ENCODE measurements at regions not wholly inside any gene's neighbourhood (a gene's known extent, or its start where the extent isn't known, plus 50 kb on each side); places are given as distances from the start of the nearest gene placed in this dataset.
"Not testable (repeated sequence)": the region's sequence is repeated elsewhere in the genome, so short reads cannot be mapped to it uniquely, and the experiment has no call there.

DNA sequence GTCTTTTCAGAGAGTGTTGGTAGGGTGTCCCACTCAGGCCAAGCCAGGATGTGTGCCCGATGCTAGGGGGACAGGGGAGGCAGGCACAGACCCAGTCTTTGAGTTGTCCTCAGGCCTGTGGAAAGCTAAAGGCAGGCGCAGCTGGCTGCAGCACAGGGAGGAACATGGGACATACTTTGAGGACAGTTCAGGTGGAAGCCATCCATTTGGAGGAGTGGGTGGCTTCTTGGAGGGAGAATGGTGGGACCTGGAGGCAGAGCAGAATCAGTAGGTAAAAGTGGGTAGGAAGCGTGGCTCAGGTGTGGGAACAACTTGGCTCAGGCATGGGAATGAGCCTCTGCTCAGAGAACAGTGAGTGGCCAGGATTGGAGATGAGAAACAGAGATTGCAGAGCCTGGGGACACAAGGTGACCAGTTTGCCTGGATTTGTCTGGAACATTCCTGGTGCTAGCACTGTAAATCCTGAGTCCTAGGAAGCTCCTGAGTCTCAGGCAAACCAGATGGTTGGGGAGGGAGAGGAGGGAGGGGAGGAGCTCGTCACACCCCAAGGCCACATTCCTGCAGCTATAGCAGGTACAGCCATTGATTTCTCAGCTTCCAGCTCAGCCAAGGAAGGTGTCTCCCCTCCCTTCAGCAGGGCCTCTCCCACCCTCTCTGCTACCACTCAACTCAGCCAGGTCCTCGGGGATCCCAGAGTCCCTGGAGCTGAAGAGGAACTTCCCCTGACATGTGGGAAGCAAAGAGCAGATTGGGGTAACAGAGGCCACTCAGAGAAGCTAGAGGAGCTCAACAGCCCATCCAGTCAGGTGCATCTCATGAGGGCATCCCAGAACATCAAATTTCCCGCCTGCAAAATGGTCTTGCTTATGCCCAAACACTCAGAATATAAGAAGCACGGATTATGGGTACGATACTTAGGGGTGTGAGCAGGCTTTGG lies 65.2 kb upstream of the TINAGL1 start:
- DNase-seq = no peak

- no peak for DNase-seq
These were observed 64.3 kb upstream of the TINAGL1 start for GRCh38 chr1:31511848-31512615.

- no peak for DNase-seq
These were observed 62.2 kb upstream of the TINAGL1 start for GRCh38 chr1:31514117-31514516.

- no peak for DNase-seq
These were observed 61.1 kb upstream of the TINAGL1 start for GRCh38 chr1:31515056-31515775.

- DNase-seq = no peak
These were observed 60.4 kb upstream of the TINAGL1 start for GRCh38 chr1:31515936-31516335.

DNA sequence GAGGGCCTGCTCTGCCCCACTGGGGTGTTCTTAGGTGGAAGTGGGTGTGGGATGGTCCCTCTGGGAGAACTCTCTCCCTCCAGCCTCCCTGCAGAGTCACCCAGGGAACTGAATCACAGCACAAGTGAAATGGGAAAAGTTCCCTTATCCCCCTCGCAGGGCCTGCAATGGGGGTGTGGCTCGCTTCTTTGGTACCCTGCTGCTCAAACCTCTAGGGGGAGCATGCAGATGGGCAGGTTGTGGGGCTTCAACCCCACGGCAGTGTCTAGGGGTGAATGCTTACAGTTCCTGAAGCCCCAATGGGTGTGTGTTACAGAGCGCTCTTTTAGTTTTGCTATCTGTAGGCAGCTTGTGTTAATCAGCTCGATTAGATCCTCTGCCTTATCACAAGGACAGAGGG lies 59.0 kb upstream of the TINAGL1 start:
- DNase-seq = no peak

GRCh38 chr1:31517986-31518385 lies 58.3 kb upstream of the TINAGL1 start:
- DNase-seq = not testable (repeated sequence)

DNA sequence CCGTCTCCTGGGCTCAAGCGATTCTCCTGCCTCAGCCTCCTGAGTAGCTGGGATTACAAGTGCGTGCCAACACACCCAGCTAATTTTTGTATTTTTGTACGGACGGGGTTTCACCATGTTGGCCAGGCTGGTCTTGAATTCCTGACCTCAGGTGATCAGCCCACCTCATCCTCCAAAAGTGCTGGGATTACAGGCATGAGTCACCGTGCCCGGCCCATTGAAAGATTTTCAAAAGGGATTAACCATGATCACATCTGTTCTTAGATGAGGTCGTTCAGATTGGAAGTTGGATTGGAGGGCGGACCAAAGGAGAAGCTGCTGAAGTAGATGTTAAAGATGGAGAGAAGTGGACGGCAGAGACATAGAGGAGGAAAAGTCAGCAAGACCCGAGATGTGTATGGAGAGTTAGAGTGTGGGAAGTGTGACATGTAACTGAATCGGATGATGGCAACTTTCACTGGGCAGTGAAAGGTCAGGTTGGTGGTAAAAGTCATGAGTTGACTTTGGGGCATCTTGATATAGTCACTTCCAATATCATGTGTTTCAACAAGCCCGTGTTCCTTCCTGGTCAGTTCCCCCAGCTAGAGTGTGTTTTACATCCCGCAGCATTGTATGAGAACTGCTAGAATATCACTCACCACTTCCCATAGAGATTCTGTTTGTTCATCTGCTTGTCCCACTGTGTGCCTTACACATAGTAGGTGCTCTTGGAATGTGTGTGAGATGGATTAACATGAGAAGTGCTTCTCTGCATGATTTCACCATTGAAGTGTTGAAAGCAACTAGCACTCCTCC lies 54.4 kb upstream of the TINAGL1 start:
- no peak for DNase-seq

GRCh38 chr1:31522556-31522845 lies 53.8 kb upstream of the TINAGL1 start:
- DNase-seq = no peak

GRCh38 chr1:31523012-31523411 lies 53.3 kb upstream of the TINAGL1 start:
- DNase-seq = no peak

DNA sequence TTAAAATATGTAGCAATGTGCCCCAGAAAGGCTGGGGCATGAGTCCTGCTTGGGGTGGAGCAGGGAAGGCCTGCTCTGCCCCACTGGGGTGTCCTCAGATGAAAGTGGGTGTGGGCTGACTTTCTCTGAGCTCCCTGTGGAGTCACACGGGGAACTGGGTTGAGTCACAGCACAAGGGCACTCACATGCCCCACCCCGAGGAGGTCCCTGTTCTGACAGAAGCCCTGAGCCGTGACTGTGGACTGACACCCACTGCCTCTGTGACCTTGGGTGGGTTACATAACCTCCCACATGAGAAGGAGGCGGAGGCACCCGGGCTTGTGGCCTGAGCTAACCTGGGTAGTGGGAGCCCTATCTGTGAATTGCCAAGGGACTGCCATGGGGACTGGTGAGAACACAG lies 52.5 kb upstream of the TINAGL1 start:
- no peak for DNase-seq

GRCh38 chr1:31524186-31524901 lies 52.0 kb upstream of the TINAGL1 start:
- DNase-seq = no peak
